IMR-90 (cell line): ENCODE measurements at regions not wholly inside any gene's neighbourhood (a gene's known extent, or its start where the extent isn't known, plus 50 kb on each side); places are given as distances from the start of the nearest gene placed in this dataset.

Experiments
- ATAC-seq: fragments of 200-7000 bp; cut with Tn5 transposase; 2 replicates; pipeline ENCODE4 v1.9.1; 2020; ENCODE audit warnings: low read depth, mild to moderate bottlenecking, moderate library complexity
- BruUV-seq: library from RNA; stranded (reverse); fragments of 400-500 nt; replicated peaks from 2 replicates; lab custom pipeline; 2021; lab: Mats Ljungman, UMichigan
- CTCF ChIA-PET: fragments of 300-600 bp; formaldehyde crosslinking; extraction: SDS; loops from one replicate; lab custom pipeline; 2021; ENCODE audit warnings: antibody characterized with exemption; lab: Yijun Ruan, JAX
- POLR2A ChIA-PET: fragments of 300-600 bp; sonication (Branson Sonifier 250); formaldehyde crosslinking; loops from one replicate; lab custom pipeline; 2022; ENCODE audit warnings: antibody characterized with exemption; ENCODE audit not compliant: unreplicated experiment; lab: Charles Lee
- DNase-seq: peaks from one replicate; pipeline ENCODE4 v3.0.0; 2013
- H2AFZ ChIP-seq: replicated peaks from 2 replicates; pipeline ENCODE3; 2013; ENCODE audit warnings: low read length, mild to moderate bottlenecking; ENCODE audit not compliant: poor library complexity
- H2AK5ac ChIP-seq: 2 replicates; pipeline ENCODE4 v1.6.1; 2013; ENCODE audit warnings: low read depth, low read length, inconsistent platforms
- H2AK9ac ChIP-seq: replicated peaks from 2 replicates; pipeline ENCODE3; 2013; ENCODE audit warnings: mild to moderate bottlenecking, low read depth, low read length, moderate library complexity; ENCODE audit not compliant: poor library complexity
- H2BK120ac ChIP-seq: 2 replicates; pipeline ENCODE4 v1.6.1; 2013; ENCODE audit warnings: low read depth, low read length, inconsistent platforms
- H2BK15ac ChIP-seq: 3 replicates; pipeline ENCODE4 v1.6.1; 2013; ENCODE audit warnings: low read depth, low read length, inconsistent platforms
- H2BK20ac ChIP-seq: 2 replicates; pipeline ENCODE4 v1.6.1; 2013; ENCODE audit warnings: low read depth, mild to moderate bottlenecking, inconsistent platforms, low read length, moderate library complexity
- H2BK5ac ChIP-seq: 2 replicates; pipeline ENCODE4 v1.6.1; 2013; ENCODE audit warnings: mild to moderate bottlenecking, low read depth, low read length, inconsistent platforms; ENCODE audit not compliant: poor library complexity, severe bottlenecking
- H3K14ac ChIP-seq: replicated peaks from 2 replicates; pipeline ENCODE4 v1.6.1; 2013; ENCODE audit warnings: low read depth, low read length, inconsistent platforms
- H3K18ac ChIP-seq: 2 replicates; pipeline ENCODE4 v1.6.1; 2013; ENCODE audit warnings: low read depth, low read length, control low read depth
- H3K23ac ChIP-seq: 2 replicates; pipeline ENCODE4 v1.6.1; 2013; ENCODE audit warnings: low read depth, low read length, inconsistent platforms
- H3K27ac ChIP-seq: 2 replicates; pipeline ENCODE4 v1.5.1; 2013; ENCODE audit warnings: mild to moderate bottlenecking, control low read depth, low read length; ENCODE audit not compliant: insufficient read depth
- H3K27me3 ChIP-seq: 2 replicates; pipeline ENCODE4 v1.6.1; 2013; ENCODE audit warnings: low read length; ENCODE audit not compliant: control insufficient read depth, insufficient read depth
- H3K36me3 ChIP-seq: 2 replicates; pipeline ENCODE4 v1.6.1; 2013; ENCODE audit warnings: low read length, mixed read lengths; ENCODE audit not compliant: control insufficient read depth, insufficient read depth
- H3K4ac ChIP-seq: 2 replicates; pipeline ENCODE4 v1.6.1; 2013; ENCODE audit warnings: low read depth, low read length, inconsistent platforms
- H3K4me1 ChIP-seq: 2 replicates; pipeline ENCODE4 v1.6.1; 2013; ENCODE audit warnings: low read length, mixed read lengths; ENCODE audit not compliant: control insufficient read depth, insufficient read depth
- H3K4me2 ChIP-seq: 2 replicates; pipeline ENCODE4 v1.6.1; 2013; ENCODE audit warnings: low read depth, mild to moderate bottlenecking, control low read depth, low read length, moderate library complexity
- H3K4me3 ChIP-seq: 2 replicates; pipeline ENCODE4 v1.5.1; 2013; ENCODE audit warnings: low read depth, mild to moderate bottlenecking, control low read depth, low read length, moderate library complexity; ENCODE audit not compliant: insufficient read depth
- H3K56ac ChIP-seq: 2 replicates; pipeline ENCODE4 v1.6.1; 2013; ENCODE audit warnings: low read length, inconsistent platforms; ENCODE audit not compliant: insufficient read depth; ENCODE audit errors: extremely low read depth
- H3K79me1 ChIP-seq, 2 experiments: 2 replicates each; pipeline ENCODE4 v1.6.1; 2013; ENCODE audit warnings: low read length in 2 of 2, inconsistent platforms in 1 of 2, low read depth in 1 of 2
- H3K9ac ChIP-seq: 2 replicates; pipeline ENCODE4 v1.6.1; 2013; ENCODE audit warnings: low read depth, low read length, control low read depth
- H3K9me1 ChIP-seq: 2 replicates; pipeline ENCODE4 v1.6.1; 2013; ENCODE audit warnings: low read length, inconsistent platforms; ENCODE audit not compliant: insufficient read depth
- H3K9me3 ChIP-seq: 2 replicates; pipeline ENCODE4 v1.6.1; 2013; ENCODE audit warnings: low read length; ENCODE audit not compliant: control insufficient read depth, insufficient read depth
- H4K20me1 ChIP-seq: 2 replicates; pipeline ENCODE4 v1.6.1; 2013; ENCODE audit warnings: low read length, inconsistent platforms; ENCODE audit not compliant: insufficient read depth
- H4K5ac ChIP-seq: 2 replicates; pipeline ENCODE4 v1.6.1; 2013; ENCODE audit warnings: mild to moderate bottlenecking, low read depth, low read length, control low read depth
- H4K8ac ChIP-seq, 2 experiments: 2 replicates each; pipeline ENCODE4 v1.6.1; 2013; ENCODE audit warnings: low read depth in 2 of 2, low read length in 2 of 2, control low read depth in 1 of 2, inconsistent platforms in 1 of 2
- H4K91ac ChIP-seq: 2 replicates; pipeline ENCODE4 v1.6.1; 2013; ENCODE audit warnings: low read depth, low read length, inconsistent platforms; ENCODE audit not compliant: insufficient read depth
- BHLHE40 ChIP-seq: fragments of 150-350 bp; IDR thresholded peaks from 2 replicates; pipeline ENCODE4 v1.6.1; 2016; ENCODE audit warnings: mild to moderate bottlenecking, low read depth, low read length
- CEBPB ChIP-seq: IDR thresholded peaks from 2 replicates; pipeline ENCODE4 v1.6.1; 2012; ENCODE audit warnings: low read depth, low read length, improper control_type of control experiment
- CTCF ChIP-seq: conservative IDR thresholded peaks from 2 replicates; pipeline ENCODE4 v1.5.1; 2012; ENCODE audit warnings: mild to moderate bottlenecking, low read depth, low read length, improper control_type of control experiment
- MAFK ChIP-seq: IDR thresholded peaks from 2 replicates; pipeline ENCODE4 v1.6.1; 2012; ENCODE audit warnings: low read depth, low read length, improper control_type of control experiment
- MAZ ChIP-seq: IDR thresholded peaks from 2 replicates; pipeline ENCODE4 v1.6.1; 2012; ENCODE audit warnings: low read depth, mild to moderate bottlenecking, low read length, improper control_type of control experiment, moderate library complexity, borderline replicate concordance
- MXI1 ChIP-seq: IDR thresholded peaks from 2 replicates; pipeline ENCODE4 v1.6.1; 2012; ENCODE audit warnings: low read depth, mild to moderate bottlenecking, low read length, moderate library complexity, borderline replicate concordance
- NFE2L2 ChIP-seq: fragments of 150-350 bp; IDR thresholded peaks from 2 replicates; pipeline ENCODE4 v1.6.1; 2016; ENCODE audit warnings: low read depth, mild to moderate bottlenecking, low read length
- POLR2A ChIP-seq: IDR thresholded peaks from 2 replicates; pipeline ENCODE4 v1.6.1; 2012; ENCODE audit warnings: mild to moderate bottlenecking, low read depth, low read length
- RAD21 ChIP-seq: IDR thresholded peaks from 2 replicates; pipeline ENCODE4 v1.6.1; 2012; ENCODE audit warnings: low read length, improper control_type of control experiment
- RCOR1 ChIP-seq: IDR thresholded peaks from 2 replicates; pipeline ENCODE4 v1.6.1; 2012; ENCODE audit warnings: mild to moderate bottlenecking, low read length, improper control_type of control experiment; ENCODE audit not compliant: insufficient replicate concordance
- RFX5 ChIP-seq: IDR thresholded peaks from 2 replicates; pipeline ENCODE4 v1.8.0; 2012; ENCODE audit warnings: low read depth, mild to moderate bottlenecking, low read length, moderate library complexity
- SMC3 ChIP-seq: fragments of 150-350 bp; IDR thresholded peaks from 2 replicates; pipeline ENCODE4 v1.6.1; 2016; ENCODE audit warnings: low read depth, mild to moderate bottlenecking, antibody characterized with exemption, low read length, moderate library complexity
- USF2 ChIP-seq: fragments of 150-350 bp; IDR thresholded peaks from 2 replicates; pipeline ENCODE4 v1.6.1; 2017; ENCODE audit warnings: mild to moderate bottlenecking, antibody characterized with exemption, low read length, low read depth
- WGBS, 2 experiments: methylation state at CpG; one replicate each; pipeline versions ENCODE4 v1.1.5 to v1.1.7; 2013; ENCODE audit warnings: missing lambda C conversion rate in 2 of 2; ENCODE audit not compliant: insufficient read length in 1 of 2; ENCODE audit errors: extremely low coverage in 2 of 2; 5-methylcytosine and 5-hydroxymethylcytosine counted together
- dilution Hi-C: fragments of 300-500 bp; cut with HindIII; formaldehyde crosslinking; loops from one replicate; pipeline ENCODE4 v1.14.3; 2018; ENCODE audit warnings: low sequenced_read_pairs; ENCODE audit not compliant: unreplicated experiment
- in situ Hi-C: fragments of 300-500 bp; cut with MboI; formaldehyde crosslinking; loops from 3 replicates; pipeline ENCODE4 v1.14.3; 2019; ENCODE audit warnings: low sequenced_read_pairs, inconsistent platforms, mixed read lengths
- intact Hi-C: fragments of 100-400 bp; cut with micrococcal nuclease; formaldehyde crosslinking; loops from 2 replicates; pipeline ENCODE4 v1.10.0; 2022

GRCh38 chr2:115946891-115947290 is 1504.5 kb downstream of the DPP10 start:
- DNase-seq (no peak), ATAC-seq (no peak)
- Histone ChIP-seq H2BK120ac (no peak overlapping the region), H4K5ac (no peak overlapping the region), H3K9me3 (peaks cover 2% of the 10 kb centered on the region; the same call in 1 of the 2 replicates), H2BK15ac (no peak overlapping the region), H3K56ac (no peak overlapping the region), H4K8ac (no peak overlapping the region), H3K4me1 (no peaks in the 10 kb centered on the region), H3K9me1 (no peaks in the 10 kb centered on the region), H2BK5ac (no peak overlapping the region), H3K79me1 (no peaks in the 10 kb centered on the region), H3K36me3 (no peaks in the 10 kb centered on the region), H3K27ac (no peak overlapping the region), H3K4ac (no peak overlapping the region), H2AK5ac (no peak overlapping the region), H2BK20ac (no peak overlapping the region), H3K14ac (no peak overlapping the region), H4K91ac (no peak overlapping the region), H3K18ac (no peak overlapping the region), H3K4me3 (no peak overlapping the region), H3K27me3 (no peaks in the 10 kb centered on the region), H2AFZ (no peak overlapping the region), H2AK9ac (no peak overlapping the region), H3K9ac (no peak overlapping the region), H4K20me1 (no peaks in the 10 kb centered on the region), H3K4me2 (no peak overlapping the region), H3K23ac (no peak overlapping the region)
- ChIA-PET CTCF (no interaction called here), POLR2A (no interaction called here)
- BruUV-seq = no TSS peak
- no CpG with 5 or more reads among the region's 2 CpGs for WGBS, 2 experiments
- dilution Hi-C loops (no loop called here), intact Hi-C loops (no loop called here), in situ Hi-C loops (no loop called here)
- TF ChIP-seq MAFK (no peak), RCOR1 (no peak), SMC3 (no peak), MXI1 (no peak), RFX5 (no peak), NFE2L2 (no peak), USF2 (no peak), BHLHE40 (no peak), CTCF (no peak), RAD21 (no peak), CEBPB (no peak), MAZ (no peak), POLR2A (no peak)
